RWPE2 (cell line): ENCODE measurements at regions not wholly inside any gene's neighbourhood (a gene's known extent, or its start where the extent isn't known, plus 50 kb on each side); places are given as distances from the start of the nearest gene placed in this dataset.
A peak's percentile ranks its signal among the peaks of the same experiment; 100 is the strongest.

Experiments used
- ATAC-seq: fragments of 200-7000 bp; cut with Tn5 transposase; 3 replicates; pipeline ENCODE4 v1.9.1; 2021; ENCODE audit warnings: low read depth
- DNase-seq: peaks from one replicate; pipeline ENCODE4 v3.0.0-alpha.2; 2020; ENCODE audit warnings: low spot score
- H3K27ac ChIP-seq: fragments of 450-650 bp; 2 replicates; pipeline ENCODE4 v1.5.1; 2017; ENCODE audit warnings: mild to moderate bottlenecking; ENCODE audit not compliant: poor library complexity, severe bottlenecking
- H3K27me3 ChIP-seq: fragments of 250-450 bp; sonication (Bioruptor Pico); 2 replicates; pipeline ENCODE4 v1.5.1; 2021; ENCODE audit warnings: mild to moderate bottlenecking, moderate library complexity; ENCODE audit not compliant: insufficient read depth, poor library complexity, severe bottlenecking
- H3K36me3 ChIP-seq: fragments of 250-450 bp; sonication (Bioruptor Pico); 2 replicates; pipeline ENCODE4 v1.5.1; 2020; ENCODE audit warnings: low read depth, mild to moderate bottlenecking, moderate library complexity
- H3K4me1 ChIP-seq: fragments of 250-450 bp; sonication (Bioruptor Pico); 2 replicates; pipeline ENCODE4 v1.5.1; 2021; ENCODE audit warnings: mild to moderate bottlenecking, moderate library complexity; ENCODE audit not compliant: insufficient read depth, poor library complexity, severe bottlenecking
- H3K4me3 ChIP-seq: fragments of 250-450 bp; sonication (Bioruptor Pico); 2 replicates; pipeline ENCODE4 v1.5.1; 2021; ENCODE audit warnings: mild to moderate bottlenecking, moderate library complexity; ENCODE audit not compliant: severe bottlenecking
- H3K9me3 ChIP-seq: fragments of 250-450 bp; sonication (Bioruptor Pico); 2 replicates; pipeline ENCODE4 v1.5.1; 2021; ENCODE audit warnings: mild to moderate bottlenecking, moderate library complexity; ENCODE audit not compliant: severe bottlenecking
- CTCF ChIP-seq: fragments of 450-650 bp; IDR thresholded peaks from one replicate; pipeline ENCODE4 v1.5.1; 2017; ENCODE audit warnings: mild to moderate bottlenecking, moderate library complexity; ENCODE audit not compliant: poor library complexity, severe bottlenecking

GRCh38 chr2:191571163-191571769 is 106.7 kb upstream of the NABP1 start:
- no peaks in the 10 kb centered on the region for H3K9me3 ChIP-seq
- peaks cover 27% of the 10 kb centered on the region for H3K4me1 ChIP-seq
- H3K27ac ChIP-seq, result peak overlapping the region; percentile 33
- peak; percentile 80 for TF ChIP-seq CTCF
- H3K27me3 ChIP-seq, result no peaks in the 10 kb centered on the region
- H3K4me3 ChIP-seq, result no peak overlapping the region
- no peaks in the 10 kb centered on the region for H3K36me3 ChIP-seq
- peak; percentile 58 for ATAC-seq
- no peak for DNase-seq

DNA sequence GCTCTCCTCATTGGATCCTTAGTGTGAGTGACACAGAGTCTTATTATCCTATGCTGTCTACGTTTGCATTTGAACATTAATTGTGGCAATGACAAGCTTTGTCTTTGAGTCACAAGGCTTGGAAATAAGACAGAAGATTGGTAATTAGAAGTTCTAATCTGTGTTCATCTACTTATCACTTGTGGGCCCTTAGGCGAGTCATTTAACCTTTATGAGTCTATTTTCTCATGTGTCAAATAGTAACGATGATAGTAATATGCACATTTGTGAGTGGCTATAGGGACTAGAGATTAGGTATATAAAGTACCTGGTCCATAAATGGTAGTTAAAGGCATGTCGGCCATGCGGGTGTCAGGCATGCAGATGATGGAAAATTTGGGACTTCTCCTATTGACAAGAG is 105.6 kb upstream of the NABP1 start:
- no peak for ATAC-seq
- no peak for TF ChIP-seq CTCF
- peak overlapping the region; percentile 33 for H3K27ac ChIP-seq
- H3K27me3 ChIP-seq, result no peaks in the 10 kb centered on the region
- H3K4me3 ChIP-seq, result no peak overlapping the region
- no peak for DNase-seq
- H3K36me3 ChIP-seq, result no peaks in the 10 kb centered on the region
- no peaks in the 10 kb centered on the region for H3K9me3 ChIP-seq
- H3K4me1 ChIP-seq, result peaks cover 27% of the 10 kb centered on the region

- H3K27ac ChIP-seq, result peak overlapping the region; percentile 21
These were observed 104.7 kb upstream of the NABP1 start for GRCh38 chr2:191573216-191573615.

GRCh38 chr2:191574232-191574631 is 103.7 kb upstream of the NABP1 start:
- no peak for TF ChIP-seq CTCF
- Histone ChIP-seq H3K36me3 (no peaks in the 10 kb centered on the region), H3K4me3 (no peak overlapping the region), H3K27me3 (no peaks in the 10 kb centered on the region), H3K27ac (peak overlapping the region; percentile 21), H3K4me1 (peaks cover 32% of the 10 kb centered on the region), H3K9me3 (no peaks in the 10 kb centered on the region)
- peak; percentile 66; the same call in 2 of the 3 replicates for ATAC-seq
- DNase-seq, result no peak

More at GRCh38 chr2:191573216-191573615, 104.7 kb upstream of the NABP1 start:
- H3K4me3 ChIP-seq, result no peak overlapping the region
- H3K9me3 ChIP-seq, result no peaks in the 10 kb centered on the region
- no peak for DNase-seq
- H3K36me3 ChIP-seq, result no peaks in the 10 kb centered on the region
- H3K4me1 ChIP-seq, result peaks cover 32% of the 10 kb centered on the region
- ATAC-seq, result no peak
- TF ChIP-seq CTCF, result no peak
- no peaks in the 10 kb centered on the region for H3K27me3 ChIP-seq

DNA sequence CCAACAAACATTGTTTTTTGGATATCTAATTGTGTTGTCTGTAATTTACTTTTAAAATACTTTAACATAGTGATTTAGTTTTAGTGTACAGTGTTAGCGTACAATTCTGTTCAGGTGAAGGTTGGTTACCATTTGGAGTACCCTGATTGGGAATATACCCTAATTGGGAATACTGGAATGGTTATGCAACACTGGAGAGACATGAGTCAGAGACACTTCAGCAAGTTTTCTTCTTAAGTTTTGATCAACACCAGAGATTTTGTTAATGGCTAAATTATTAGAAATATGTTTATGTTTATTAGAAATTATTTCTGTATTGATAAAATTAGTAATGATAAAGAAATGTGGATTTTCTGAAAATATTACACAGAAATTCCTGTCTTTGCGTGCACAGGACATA is 100.3 kb upstream of the NABP1 start:
- H3K27ac ChIP-seq, result no peak overlapping the region
- no peaks in the 10 kb centered on the region for H3K36me3 ChIP-seq
- H3K9me3 ChIP-seq, result no peaks in the 10 kb centered on the region
- H3K4me1 ChIP-seq, result peaks cover 29% of the 10 kb centered on the region
- no peak overlapping the region for H3K4me3 ChIP-seq
- no peak for ATAC-seq
- TF ChIP-seq CTCF, result no peak
- no peak for DNase-seq
- no peaks in the 10 kb centered on the region for H3K27me3 ChIP-seq
